ENCODE measurements at regions not wholly inside any gene's neighbourhood (a gene's known extent, or its start where the extent isn't known, plus 50 kb on each side); places are given as distances from the start of the nearest gene placed in this dataset.

- TF ChIP-seq CTCF (conservative IDR thresholded peaks at IDR 0.05; ENCODE audit: low read depth, low read length) (no peak), EZH2 (IDR thresholded peaks at IDR 0.05; ENCODE audit: borderline replicate concordance, low read depth, low read length, poor library complexity, severe bottlenecking) (no peak)
Observed at GRCh38 chr10:130230611-130231010, 94.4 kb downstream of the GLRX3 start.

All from A673 (cell line).